ENCODE measurements at regions not wholly inside any gene's neighbourhood (a gene's known extent, or its start where the extent isn't known, plus 50 kb on each side); places are given as distances from the start of the nearest gene placed in this dataset.

- no peak for TF ChIP-seq CTCF (IDR thresholded peaks at IDR 0.05; ENCODE audit: low read length)
- TF ChIP-seq EZH2phosphoT487 (IDR thresholded peaks at IDR 0.05; ENCODE audit: low read length) = no peak
- TF ChIP-seq EZH2 (optimal IDR thresholded peaks at IDR 0.05; ENCODE audit: low read depth, low read length) = no peak
- Histone ChIP-seq H3K4me1 (ENCODE audit: low read length) (no peaks in the 10 kb centered on the region), H3K4me2 (ENCODE audit: low read depth, low read length) (no peak overlapping the region), H3K9ac (ENCODE audit: low read length) (no peak overlapping the region), H3K36me3 (replicated peaks; ENCODE audit: insufficient read depth, low read length) (no peaks in the 10 kb centered on the region), H3F3A (ENCODE audit: insufficient read depth, low read length) (no peaks in the 10 kb centered on the region), H3K4me3 (ENCODE audit: low read length) (no peak overlapping the region), H2AFZ (ENCODE audit: low read length) (no peak overlapping the region), H3K27ac (ENCODE audit: low read length) (no peak overlapping the region), H3K9me3 (replicated peaks; ENCODE audit: insufficient read depth, low read length) (no peaks in the 10 kb centered on the region), H3K27me3 (replicated peaks; ENCODE audit: insufficient read depth, low read length) (no peaks in the 10 kb centered on the region), H3K9me2 (replicated peaks; ENCODE audit: insufficient read depth, low read length) (no peaks in the 10 kb centered on the region), H4K20me1 (ENCODE audit: insufficient read depth, low read length) (no peaks in the 10 kb centered on the region), H3K79me2 (ENCODE audit: low read length) (no peaks in the 10 kb centered on the region)
- DNase-seq = no peak
Measured at GRCh38 chr5:2670940-2671339, 80.5 kb downstream of the IRX2 start.

GRCh38 chr5:2669913-2670312 is 81.6 kb downstream of the IRX2 start:
- no peaks in the 10 kb centered on the region for H3K9me3 ChIP-seq (replicated peaks; ENCODE audit: insufficient read depth, low read length)
- H3K4me2 ChIP-seq (ENCODE audit: low read depth, low read length) = no peak overlapping the region
- H3K9ac ChIP-seq (ENCODE audit: low read length) = no peak overlapping the region
- H3K27ac ChIP-seq (ENCODE audit: low read length) = no peak overlapping the region
- H2AFZ ChIP-seq (ENCODE audit: low read length) = no peak overlapping the region
- H3K27me3 ChIP-seq (replicated peaks; ENCODE audit: insufficient read depth, low read length) = no peaks in the 10 kb centered on the region
- H3K79me2 ChIP-seq (ENCODE audit: low read length) = no peaks in the 10 kb centered on the region
- no peaks in the 10 kb centered on the region for H4K20me1 ChIP-seq (ENCODE audit: insufficient read depth, low read length)
- no peaks in the 10 kb centered on the region for H3K4me1 ChIP-seq (ENCODE audit: low read length)
- no peak for DNase-seq
- no peaks in the 10 kb centered on the region for H3K36me3 ChIP-seq (replicated peaks; ENCODE audit: insufficient read depth, low read length)
- no peaks in the 10 kb centered on the region for H3K9me2 ChIP-seq (replicated peaks; ENCODE audit: insufficient read depth, low read length)
- no peak overlapping the region for H3K4me3 ChIP-seq (ENCODE audit: low read length)
- H3F3A ChIP-seq (ENCODE audit: insufficient read depth, low read length) = no peaks in the 10 kb centered on the region
- no peak for TF ChIP-seq EZH2 (optimal IDR thresholded peaks at IDR 0.05; ENCODE audit: low read depth, low read length)
- TF ChIP-seq CTCF (IDR thresholded peaks at IDR 0.05; ENCODE audit: low read length) = no peak
- TF ChIP-seq EZH2phosphoT487 (IDR thresholded peaks at IDR 0.05; ENCODE audit: low read length) = no peak

- Histone ChIP-seq H3K36me3 (replicated peaks; ENCODE audit: insufficient read depth, low read length) (no peaks in the 10 kb centered on the region), H3K9me3 (replicated peaks; ENCODE audit: insufficient read depth, low read length) (no peaks in the 10 kb centered on the region), H3K4me2 (ENCODE audit: low read depth, low read length) (no peak overlapping the region), H3K4me3 (ENCODE audit: low read length) (no peak overlapping the region), H3K9me2 (replicated peaks; ENCODE audit: insufficient read depth, low read length) (no peaks in the 10 kb centered on the region), H3K27me3 (replicated peaks; ENCODE audit: insufficient read depth, low read length) (no peaks in the 10 kb centered on the region), H4K20me1 (ENCODE audit: insufficient read depth, low read length) (no peaks in the 10 kb centered on the region), H3K4me1 (ENCODE audit: low read length) (no peaks in the 10 kb centered on the region), H2AFZ (ENCODE audit: low read length) (no peak overlapping the region), H3F3A (ENCODE audit: insufficient read depth, low read length) (no peaks in the 10 kb centered on the region), H3K9ac (ENCODE audit: low read length) (no peak overlapping the region), H3K27ac (ENCODE audit: low read length) (no peak overlapping the region), H3K79me2 (ENCODE audit: low read length) (no peaks in the 10 kb centered on the region)
- no peak for TF ChIP-seq CTCF (IDR thresholded peaks at IDR 0.05; ENCODE audit: low read length)
- no peak for TF ChIP-seq EZH2phosphoT487 (IDR thresholded peaks at IDR 0.05; ENCODE audit: low read length)
- no peak for TF ChIP-seq EZH2 (optimal IDR thresholded peaks at IDR 0.05; ENCODE audit: low read depth, low read length)
- no peak for DNase-seq
Measured at GRCh38 chr5:2669259-2669658, 82.2 kb downstream of the IRX2 start.
